ENCODE measurements at regions not wholly inside any gene's neighbourhood (a gene's known extent, or its start where the extent isn't known, plus 50 kb on each side); places are given as distances from the start of the nearest gene placed in this dataset.
A peak's percentile ranks its signal among the peaks of the same experiment; 100 is the strongest.
"Not testable (repeated sequence)": the region's sequence is repeated elsewhere in the genome, so short reads cannot be mapped to it uniquely, and the experiment has no call there.

GRCh38 chr13:59016250-59016649 lies 1147.5 kb downstream of the DIAPH3 start:
- no peak for DNase-seq

- no peak for DNase-seq
These were observed 1139.3 kb downstream of the DIAPH3 start for GRCh38 chr13:59024434-59024833.

GRCh38 chr13:59034198-59034597 lies 1129.5 kb downstream of the DIAPH3 start:
- DNase-seq = no peak

- DNase-seq = peak; percentile 33
These were observed 1124.9 kb downstream of the DIAPH3 start for GRCh38 chr13:59038824-59039223.

- no peak for DNase-seq
These were observed 1120.7 kb downstream of the DIAPH3 start for GRCh38 chr13:59043016-59043415.

- no peak for DNase-seq
These were observed 1116.2 kb downstream of the DIAPH3 start for GRCh38 chr13:59047546-59047945.

GRCh38 chr13:59061621-59062020 lies 1102.1 kb downstream of the DIAPH3 start:
- DNase-seq = no peak

- no peak for DNase-seq
These were observed 1099.7 kb downstream of the DIAPH3 start for GRCh38 chr13:59064042-59064441.

- DNase-seq = not testable (repeated sequence)
These were observed 1087.3 kb downstream of the DIAPH3 start for GRCh38 chr13:59076386-59076785.

- DNase-seq = peak; percentile 81
These were observed 1077.6 kb downstream of the DIAPH3 start for GRCh38 chr13:59086147-59086546.

- peak; percentile 71 for DNase-seq
These were observed 1075.0 kb downstream of the DIAPH3 start for GRCh38 chr13:59088716-59089115.

GRCh38 chr13:59094181-59094580 lies 1069.5 kb downstream of the DIAPH3 start:
- DNase-seq = peak; percentile 21

- DNase-seq = peak; percentile 33
These were observed 1064.3 kb downstream of the DIAPH3 start for GRCh38 chr13:59099182-59099974.

GRCh38 chr13:59103004-59103768 lies 1060.5 kb downstream of the DIAPH3 start:
- peak; percentile 86 for DNase-seq

- peak; percentile 91 for DNase-seq
These were observed 1052.0 kb downstream of the DIAPH3 start for GRCh38 chr13:59111751-59112171.

GRCh38 chr13:59112221-59112718 lies 1051.5 kb downstream of the DIAPH3 start:
- DNase-seq = peak; percentile 98

GRCh38 chr13:59119475-59119874 lies 1044.3 kb downstream of the DIAPH3 start:
- no peak for DNase-seq

GRCh38 chr13:59120297-59120843 lies 1043.4 kb downstream of the DIAPH3 start:
- no peak for DNase-seq

- no peak for DNase-seq
These were observed 1042.2 kb downstream of the DIAPH3 start for GRCh38 chr13:59121507-59121906.

- no peak for DNase-seq
These were observed 1037.3 kb downstream of the DIAPH3 start for GRCh38 chr13:59126474-59126873.

GRCh38 chr13:59133903-59134302 lies 1029.8 kb downstream of the DIAPH3 start:
- no peak for DNase-seq

GRCh38 chr13:59144700-59145099 lies 1019.0 kb downstream of the DIAPH3 start:
- DNase-seq = no peak

- no peak for DNase-seq
These were observed 1018.3 kb downstream of the DIAPH3 start for GRCh38 chr13:59145381-59145780.
